ENCODE measurements at regions not wholly inside any gene's neighbourhood (a gene's known extent, or its start where the extent isn't known, plus 50 kb on each side); places are given as distances from the start of the nearest gene placed in this dataset.

DNA sequence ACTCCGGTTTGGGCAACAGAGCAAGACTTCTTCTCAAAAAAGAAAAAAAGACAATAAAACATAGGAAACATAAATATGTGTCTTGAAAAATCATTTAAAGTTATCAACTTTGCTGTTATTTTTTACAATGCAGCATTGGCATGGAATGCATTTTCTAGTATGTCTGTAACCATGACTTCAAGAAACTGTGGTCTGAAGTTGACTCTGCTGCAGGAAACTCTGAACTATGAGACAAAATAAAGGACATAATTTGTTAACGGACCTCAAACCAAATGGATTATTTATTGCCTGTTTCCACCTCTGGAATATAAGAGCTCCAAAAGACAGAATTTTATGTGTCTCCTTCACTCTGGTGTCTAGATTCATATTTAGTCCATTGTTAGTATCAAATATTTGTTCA, 79.1 kb downstream of the TRIB2 start:
- no peak for DNase-seq (ENCODE audit: low read depth, low spot score)

DNA sequence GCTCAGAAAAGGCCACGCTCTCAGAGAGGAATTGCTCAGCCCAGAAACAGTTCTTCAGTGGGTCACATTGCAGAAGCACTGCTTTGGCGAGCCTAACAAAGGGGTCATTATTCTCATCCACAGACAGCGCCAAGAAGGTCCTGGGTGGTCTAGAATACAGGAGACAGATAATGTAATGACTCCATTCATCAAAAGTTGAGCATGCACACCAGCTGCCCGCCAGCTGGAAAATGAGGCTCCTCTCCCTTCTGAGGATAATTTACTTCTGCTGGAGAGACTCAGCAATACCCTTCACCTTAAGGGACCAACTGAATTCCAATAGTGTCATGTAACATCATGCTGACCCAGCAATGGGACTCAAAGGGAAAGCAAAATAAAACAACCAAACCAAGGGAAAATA, 79.9 kb downstream of the TRIB2 start:
- DNase-seq (ENCODE audit: low read depth, low spot score), result no peak

DNA sequence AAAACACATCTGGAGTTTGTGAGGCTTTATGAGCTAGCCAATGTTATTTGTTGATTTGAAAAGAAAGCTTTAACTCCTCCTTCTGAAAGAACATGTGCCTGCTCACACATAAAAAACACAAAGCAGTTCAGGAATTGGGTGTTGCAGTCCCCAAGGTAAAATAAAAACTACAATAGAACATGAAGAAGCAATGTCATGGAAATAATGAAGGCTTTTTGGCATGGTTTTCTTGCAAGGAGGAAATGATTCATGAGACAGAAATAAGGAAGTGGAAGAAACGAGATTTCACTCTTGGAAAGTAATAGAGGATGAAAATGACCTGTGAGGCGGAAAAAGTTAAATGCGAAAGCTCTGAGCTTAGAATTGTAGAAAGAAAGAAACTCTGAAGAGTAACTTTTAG, 81.1 kb downstream of the TRIB2 start:
- no peak for DNase-seq (ENCODE audit: low read depth, low spot score)

DNA sequence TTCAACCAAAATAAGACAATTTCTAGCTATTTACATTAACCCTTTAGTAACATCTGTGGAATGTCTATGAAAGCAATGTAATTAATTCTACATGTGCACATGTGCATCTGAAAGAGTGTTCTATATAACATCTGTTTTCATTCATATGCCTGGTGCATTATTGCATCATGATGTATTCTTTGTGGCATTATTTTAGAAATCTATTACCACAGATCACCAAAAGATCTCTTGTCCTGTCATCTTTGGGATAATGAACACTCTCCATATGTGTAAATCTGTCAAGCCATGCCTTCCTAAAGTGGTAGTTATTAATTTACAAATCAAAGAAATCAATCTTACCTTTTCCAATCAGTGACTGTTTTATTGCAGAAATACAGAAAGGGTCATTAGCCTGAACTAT, 86.9 kb downstream of the TRIB2 start:
- DNase-seq (ENCODE audit: low read depth, low spot score), result no peak

DNA sequence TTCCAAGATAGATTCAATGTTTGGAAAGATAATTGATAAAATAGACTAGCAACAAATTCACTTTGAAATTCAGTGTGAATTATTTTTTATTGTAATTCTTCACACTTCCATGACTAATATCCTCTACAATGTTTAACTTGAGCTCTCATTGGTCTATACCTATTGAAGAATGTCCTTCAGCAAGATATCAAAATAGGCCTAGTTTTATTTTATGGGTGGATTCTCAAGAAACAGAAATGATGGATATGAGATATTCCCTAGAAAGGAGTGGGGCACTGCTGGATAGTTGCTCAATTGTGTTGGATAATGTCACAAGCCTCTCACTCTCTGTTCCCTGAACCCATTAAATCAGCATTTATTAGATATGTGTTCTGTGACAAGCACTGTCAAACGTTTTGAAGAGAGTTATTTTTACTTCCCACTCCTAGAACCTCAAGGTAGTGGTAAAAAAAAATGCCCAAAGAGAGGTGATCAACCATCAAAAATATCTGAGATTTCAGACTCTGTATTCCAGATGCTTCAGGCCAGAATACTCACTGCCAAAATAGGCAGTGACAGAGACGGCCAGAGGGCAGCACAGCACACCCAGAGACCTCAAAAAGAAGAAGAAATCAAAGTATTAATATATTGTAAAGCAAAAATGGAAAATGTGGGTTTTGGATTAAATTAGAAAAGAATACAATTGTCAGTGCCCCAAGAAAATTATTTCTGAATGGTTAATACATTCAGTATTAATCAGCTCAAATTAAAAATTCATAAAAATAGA, 87.5 kb downstream of the TRIB2 start:
- DNase-seq (ENCODE audit: low read depth, low spot score), result no peak

DNA sequence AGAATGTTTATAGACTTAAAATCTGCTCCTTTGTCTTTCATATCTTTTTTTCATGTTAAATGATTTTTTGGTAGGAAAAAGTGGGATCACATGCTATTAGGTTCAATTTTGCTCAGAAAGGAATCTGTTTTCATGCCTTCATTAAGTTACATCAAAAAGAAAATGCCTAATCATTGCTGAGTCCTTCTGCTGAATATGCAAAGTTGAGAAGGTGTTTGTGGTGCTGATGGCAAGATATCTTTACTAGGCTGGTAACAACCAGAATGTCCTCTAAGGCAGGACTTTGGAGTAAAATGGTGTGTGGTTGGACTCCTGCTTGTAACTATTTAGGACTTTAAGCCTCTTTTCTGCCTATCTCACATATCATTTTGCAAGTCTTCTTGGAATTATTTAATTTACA, 88.3 kb downstream of the TRIB2 start:
- no peak for DNase-seq (ENCODE audit: low read depth, low spot score)

DNA sequence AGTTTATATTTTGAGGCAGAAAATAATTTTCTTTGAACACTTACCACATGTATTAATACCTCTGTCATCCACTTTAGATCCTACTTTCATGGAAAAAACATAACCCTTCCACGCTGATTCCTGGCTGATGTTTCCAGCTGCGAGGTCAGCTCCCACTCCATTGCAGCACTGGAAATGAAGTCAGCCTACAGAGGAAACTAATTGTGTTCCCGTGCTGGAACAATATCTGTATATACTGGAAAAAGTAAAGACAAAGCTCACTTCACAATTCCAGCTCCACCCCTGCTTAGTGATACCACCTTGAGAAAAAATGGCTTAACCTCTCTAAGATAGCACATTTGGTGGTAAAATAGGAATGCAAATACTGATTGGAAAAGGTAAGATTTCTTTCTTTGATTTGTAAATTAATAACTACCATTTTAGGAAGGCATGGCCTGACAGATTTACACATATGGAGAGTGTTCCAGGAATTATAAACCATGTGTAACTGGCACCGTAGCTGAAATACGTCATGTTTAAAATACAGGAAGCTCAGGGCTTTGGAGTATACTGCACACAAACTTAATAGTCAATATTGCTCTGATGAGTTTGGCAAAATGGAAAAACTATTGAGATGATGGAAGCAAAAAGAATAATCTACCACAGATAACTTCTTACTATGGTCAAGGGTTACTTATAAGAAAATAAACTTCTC, 90.0 kb downstream of the TRIB2 start:
- DNase-seq (ENCODE audit: low read depth, low spot score), result no peak

DNA sequence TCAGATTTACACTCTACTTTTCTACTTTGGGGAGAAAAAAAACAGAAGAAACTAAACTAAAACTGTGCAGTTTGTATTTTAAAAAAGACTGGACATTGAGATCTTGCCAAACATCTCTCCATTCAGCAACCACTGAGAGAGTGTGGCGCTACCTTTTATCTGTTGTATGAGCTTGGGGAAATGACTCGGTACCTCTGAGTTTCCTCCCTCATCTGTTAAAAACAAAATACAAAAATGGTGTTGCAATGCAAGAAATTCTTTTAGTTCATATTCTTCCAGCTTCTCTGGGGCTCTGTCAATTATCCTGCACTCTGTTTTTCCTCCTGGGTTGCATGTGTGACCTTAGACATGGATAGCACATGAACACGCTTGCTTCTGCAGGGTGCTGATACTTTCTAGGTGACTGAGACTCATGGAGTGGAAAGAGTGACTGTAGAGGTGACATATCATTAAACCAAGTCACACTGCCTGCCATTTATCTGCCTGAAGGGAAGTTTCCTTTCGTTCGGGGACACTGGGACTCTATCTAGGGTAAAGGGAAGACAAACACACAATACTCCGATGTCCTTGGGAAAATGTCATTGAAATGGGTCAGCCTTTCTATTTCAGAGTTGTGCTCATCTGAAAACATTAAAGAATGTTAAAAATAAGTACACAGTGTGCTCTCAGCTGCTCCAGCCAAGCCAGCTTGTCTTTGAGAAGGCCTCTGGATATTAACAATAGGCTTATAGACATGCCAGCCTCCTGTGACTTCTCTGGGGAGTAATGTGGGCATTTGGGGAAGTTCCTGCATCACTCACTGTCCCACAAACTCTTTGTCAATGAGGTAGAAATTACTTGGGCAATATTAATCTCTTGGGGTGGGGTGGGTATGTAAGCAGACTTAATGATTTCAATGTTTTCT, 91.4 kb downstream of the TRIB2 start:
- no peak for DNase-seq (ENCODE audit: low read depth, low spot score)

DNA sequence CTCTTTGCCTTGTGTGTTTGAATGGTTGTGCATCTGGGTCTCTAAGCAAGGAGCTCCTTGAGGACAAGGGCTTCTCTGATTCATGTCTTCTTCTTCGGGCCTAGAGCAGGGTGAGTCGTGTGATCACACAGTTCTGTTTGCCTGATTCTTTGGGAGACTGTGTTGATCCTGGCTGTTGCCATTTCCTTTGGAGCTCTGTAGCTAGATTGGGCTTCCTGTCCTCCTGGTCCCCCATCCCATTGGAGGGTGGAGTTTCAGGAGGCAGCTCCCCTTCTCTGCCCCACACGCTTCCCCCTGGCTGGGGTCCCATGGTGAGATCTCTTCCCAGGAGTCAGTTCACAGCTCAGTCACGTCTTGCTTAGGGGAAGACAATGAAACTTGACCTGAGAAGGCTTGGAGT, 92.8 kb downstream of the TRIB2 start:
- no peak for DNase-seq (ENCODE audit: low read depth, low spot score)

DNA sequence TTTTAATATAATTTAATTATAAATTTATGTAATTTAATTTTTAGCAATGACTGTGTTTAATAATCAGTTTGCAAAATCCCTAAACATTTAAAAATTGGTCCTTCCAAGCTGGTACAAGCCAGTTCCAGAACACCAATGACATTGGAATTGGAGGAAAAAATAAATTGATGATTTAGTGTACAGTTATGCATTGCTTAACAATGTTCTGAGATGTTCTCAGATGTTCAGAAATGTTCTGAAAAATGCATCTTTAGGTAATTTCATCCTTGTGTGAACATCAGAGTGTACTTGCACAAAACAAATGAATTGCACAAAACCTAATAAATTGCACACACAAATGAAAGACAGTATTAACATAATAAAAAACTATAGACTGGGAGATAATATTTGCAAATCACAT, 95.2 kb downstream of the TRIB2 start:
- no peak for DNase-seq (ENCODE audit: low read depth, low spot score)

DNA sequence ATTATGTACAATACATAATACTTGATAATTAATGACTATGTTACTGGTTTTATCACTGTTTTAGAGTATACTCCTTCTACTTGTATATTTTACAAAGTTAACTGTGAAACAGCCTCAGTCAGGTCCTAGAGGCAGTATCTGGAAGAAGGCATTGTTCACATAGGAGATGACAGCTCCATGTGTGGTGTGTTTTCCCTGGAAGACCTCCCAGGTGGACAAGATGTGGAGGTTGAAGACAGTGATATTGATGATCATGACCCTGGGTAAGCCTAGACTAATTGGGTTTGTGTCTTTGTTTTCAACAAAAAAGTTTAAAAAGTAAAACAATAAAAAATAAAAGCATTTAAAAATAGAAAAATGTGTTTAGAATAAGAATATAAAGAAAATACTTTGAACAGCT, 96.4 kb downstream of the TRIB2 start:
- DNase-seq (ENCODE audit: low read depth, low spot score), result no peak

DNA sequence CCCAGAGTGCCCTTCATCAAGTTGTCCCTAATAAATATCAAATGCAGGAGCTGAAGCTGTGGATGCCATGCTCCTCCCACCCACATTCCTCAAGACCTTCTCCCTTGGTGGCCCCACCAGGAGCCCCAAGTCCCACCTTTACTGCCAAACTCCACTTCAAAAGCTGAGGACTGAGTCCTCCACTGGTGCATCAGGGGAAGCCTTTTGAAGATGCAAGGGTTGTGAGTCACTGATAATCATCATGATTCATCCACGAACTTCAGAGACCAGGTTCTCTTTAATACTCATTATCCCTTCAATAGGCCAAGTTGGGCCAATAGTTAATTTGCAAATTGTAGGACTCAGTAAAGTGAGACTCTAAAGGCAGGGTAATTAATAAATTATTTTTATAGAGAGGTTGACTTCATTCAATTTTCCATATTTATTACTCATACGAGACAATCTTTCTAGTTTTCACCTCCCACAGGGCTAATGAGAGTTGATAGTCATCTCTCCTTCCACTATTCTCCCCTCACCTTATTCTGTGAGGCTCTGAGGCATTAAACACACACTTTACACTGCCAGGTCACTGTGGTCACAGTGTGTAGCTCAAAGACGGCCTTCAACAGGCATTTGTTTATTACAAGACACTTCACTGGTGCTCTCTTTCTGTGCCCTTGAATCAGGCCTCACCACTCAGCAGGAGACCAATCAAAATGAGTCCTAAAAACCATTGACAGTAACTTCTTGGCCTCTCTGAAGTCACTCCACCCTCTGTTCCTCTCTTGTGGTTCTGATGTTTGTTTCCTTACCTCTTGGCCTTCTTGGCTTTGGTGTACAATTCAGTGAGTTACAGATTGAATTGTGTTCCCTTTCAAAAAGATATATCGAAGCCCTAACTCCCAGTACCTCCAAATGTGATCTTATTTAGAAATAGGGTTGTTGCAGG, 99.9 kb downstream of the TRIB2 start:
- DNase-seq (ENCODE audit: low read depth, low spot score), result no peak

DNA sequence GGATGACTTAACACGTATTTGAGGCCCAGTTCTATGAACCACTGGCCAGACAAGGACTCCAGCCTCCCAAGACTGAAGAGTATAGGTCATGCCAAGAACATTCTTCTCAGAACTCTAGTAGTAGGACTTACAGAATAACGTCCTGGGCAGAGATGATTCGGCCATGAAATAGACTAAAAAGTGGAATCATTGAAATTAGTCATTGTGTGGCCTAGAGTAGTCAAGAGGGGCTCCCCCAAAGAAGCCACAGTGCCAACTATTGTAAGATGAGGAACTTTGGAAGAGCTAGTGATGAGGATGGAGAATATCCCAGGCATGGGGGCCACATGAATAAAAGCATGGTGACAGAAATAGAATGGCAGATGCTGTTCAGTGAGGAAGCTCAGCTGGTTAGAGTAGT, 101.1 kb downstream of the TRIB2 start:
- no peak for DNase-seq (ENCODE audit: low read depth, low spot score)

DNA sequence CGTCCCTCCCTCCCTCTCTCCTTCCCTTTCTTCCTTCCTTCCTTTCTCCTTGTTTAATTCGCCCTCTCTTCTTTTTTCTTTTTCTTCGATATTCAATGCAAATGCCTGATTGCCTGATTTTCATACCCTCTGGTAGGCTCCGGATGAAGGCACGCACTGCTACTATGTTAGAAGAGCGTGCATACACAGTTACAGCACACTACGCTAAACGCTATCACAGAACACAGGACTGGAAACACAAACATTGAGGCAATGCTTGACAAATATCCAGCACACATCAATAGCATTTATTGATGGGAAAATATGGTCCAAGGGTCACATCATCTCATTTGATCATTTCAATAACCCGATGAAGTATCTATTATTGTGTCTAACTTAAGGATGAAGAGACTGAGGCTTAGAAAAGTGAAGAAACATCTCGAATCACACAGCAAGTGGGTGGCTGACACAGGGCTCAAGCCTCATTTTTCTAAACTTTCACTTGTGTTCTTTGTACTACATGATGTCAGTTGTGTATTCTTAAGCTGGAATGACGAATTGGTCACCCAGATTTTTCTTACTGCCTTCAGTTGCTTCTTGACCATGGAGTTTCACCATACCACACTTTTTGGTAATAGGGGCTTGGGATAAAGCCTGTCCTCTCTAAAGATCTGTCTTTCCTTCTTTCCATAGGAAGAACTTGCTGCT, 101.8 kb downstream of the TRIB2 start:
- DNase-seq (ENCODE audit: low read depth, low spot score), result no peak

DNA sequence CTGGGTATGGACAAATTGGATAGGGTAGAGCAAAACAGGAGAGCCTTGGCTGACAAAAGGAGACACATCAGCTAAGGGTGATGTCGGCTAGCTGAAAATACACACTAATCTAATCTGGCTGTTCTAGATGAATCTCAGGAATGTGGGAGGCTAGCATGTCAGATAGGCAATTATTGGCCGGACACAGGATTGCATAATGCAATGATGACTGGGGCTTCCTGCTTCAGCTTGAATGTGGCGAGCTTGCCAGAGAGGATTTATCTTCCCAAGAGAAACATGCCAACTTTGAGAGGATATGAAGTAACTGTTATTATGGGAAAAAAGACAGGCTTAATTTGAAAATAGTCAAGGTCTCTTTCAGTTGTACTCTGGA, 102.4 kb downstream of the TRIB2 start:
- DNase-seq (ENCODE audit: low read depth, low spot score), result no peak

DNA sequence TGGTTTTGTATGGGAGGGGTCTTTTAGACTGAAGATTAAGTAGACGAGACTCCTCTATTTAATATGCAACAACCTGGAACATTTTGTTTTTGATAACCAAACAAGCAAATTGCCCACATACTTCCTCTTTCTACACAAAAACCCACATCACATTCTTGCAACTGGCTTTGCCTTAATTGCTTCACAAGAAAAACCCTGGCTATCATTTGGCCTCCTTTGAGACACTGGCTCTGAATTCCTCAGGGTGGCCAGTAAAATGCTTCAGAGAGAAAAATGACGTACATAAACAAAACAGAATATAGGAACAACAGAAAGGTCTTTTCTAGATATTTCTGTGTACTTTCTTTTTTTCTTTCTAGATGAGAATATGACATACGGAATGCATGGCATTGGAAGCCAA, 103.0 kb downstream of the TRIB2 start:
- DNase-seq (ENCODE audit: low read depth, low spot score), result no peak

DNA sequence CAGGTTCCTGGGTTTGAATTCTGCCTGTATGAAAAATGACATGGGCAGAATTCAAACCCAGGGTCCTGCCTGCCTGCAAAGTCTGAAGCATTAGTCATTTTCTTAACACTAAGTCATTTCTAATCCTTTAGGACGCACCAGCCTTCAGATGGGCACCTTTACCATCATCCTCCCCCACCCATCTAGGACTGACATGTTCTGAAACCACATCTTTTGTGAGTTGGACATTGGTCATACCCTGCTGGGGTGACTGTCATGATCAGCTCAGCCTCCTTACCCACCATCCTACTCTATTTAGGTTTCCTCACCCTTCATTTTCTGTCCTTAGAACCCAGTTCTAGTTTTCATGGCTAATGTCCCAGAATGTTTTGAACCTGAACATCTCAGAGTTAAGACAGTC, 104.9 kb downstream of the TRIB2 start:
- no peak for DNase-seq (ENCODE audit: low read depth, low spot score)

DNA sequence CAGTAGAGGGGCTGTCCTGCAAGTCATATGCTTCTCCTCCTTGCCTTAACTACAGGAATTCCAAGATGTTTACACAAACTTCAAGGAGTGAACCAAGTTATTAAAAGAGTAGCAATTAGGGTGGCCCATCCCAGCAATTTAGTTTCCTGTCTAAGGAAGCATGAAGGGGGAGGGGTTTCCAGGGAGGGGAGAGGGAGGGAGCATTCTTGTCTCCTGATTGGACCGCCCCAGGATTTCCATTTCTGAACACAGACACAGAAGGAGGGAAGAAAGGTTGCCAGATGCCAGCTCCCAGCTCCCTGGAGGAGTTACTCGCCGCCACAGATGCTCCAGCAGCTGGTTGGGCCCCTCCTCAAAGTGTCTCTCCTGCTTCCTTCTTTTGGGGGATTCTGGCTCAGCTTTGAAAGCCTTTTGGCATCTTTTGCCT, 107.6 kb downstream of the TRIB2 start:
- no peak for DNase-seq (ENCODE audit: low read depth, low spot score)

DNA sequence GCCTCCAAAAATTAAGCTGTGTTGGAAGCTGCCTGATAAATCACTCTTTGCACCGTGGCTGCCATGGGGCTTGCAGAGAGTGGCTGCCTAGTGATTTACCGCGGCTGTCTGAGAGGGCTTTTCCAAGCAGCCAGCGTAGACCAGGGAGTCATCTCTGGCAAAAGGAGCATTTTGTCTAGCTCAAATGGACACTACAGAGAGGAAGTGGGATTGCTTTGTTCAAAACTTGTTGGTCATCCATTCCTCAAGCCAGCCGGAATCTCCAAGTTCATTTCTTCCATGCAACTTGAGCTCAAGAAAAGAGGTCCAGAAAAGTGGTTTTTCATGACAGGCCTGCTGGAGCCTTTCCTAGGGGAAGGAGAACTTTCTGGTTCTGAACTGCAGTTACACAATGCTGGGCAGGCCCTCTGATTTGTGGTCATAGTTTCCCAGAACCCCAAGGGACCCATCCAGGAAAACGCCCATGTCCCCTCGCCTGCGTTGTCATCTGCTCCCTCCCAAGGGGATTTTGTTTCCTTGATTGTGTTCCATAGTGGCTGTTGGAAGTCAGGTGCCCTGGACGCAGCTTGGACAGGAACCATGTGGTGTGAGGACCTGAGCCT, 108.1 kb downstream of the TRIB2 start:
- DNase-seq (ENCODE audit: low read depth, low spot score), result no peak

DNA sequence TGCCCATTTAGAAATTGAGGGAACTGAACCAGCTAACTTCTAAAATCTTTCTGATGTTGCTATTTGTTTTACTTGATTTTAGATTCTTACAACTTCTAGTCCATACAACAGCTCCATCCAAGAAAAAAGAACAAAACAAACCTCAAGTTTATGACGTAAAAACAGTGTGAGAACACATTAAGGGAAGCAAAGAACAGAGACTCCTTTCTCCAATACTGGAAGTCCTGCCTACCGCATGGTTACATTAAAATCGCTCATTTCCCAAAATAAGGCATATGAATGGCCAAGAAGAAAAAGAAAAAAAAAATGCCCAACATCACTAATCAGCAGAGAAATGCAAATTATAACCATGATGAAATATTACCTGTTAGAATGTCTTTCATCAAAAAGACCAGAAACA, 110.0 kb downstream of the TRIB2 start:
- DNase-seq (ENCODE audit: low read depth, low spot score), result no peak
